ENCODE measurements at regions not wholly inside any gene's neighbourhood (a gene's known extent, or its start where the extent isn't known, plus 50 kb on each side); places are given as distances from the start of the nearest gene placed in this dataset.

DNA sequence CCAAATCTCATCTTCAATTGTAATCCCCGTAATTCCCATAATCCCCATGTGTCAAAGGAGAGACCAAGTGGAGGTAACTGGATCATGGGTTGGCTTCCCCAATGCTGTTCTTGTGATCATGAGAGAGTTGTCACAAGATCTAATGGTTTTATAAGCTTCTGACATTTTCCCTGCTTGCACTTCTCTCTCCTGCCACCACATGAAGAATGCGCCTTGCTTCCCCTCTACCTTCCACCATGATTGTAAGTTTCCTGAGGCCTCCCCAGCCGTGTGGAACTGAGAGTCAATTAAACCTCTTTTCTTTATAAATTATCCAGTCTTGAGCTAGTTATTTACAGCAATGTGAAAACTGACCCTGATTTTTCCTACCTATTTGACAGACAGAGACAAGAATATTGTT is 162.5 kb upstream of the SYT6 start:
- no peak overlapping the region for H2AFZ ChIP-seq (ENCODE audit: low read depth, low read length)
- no peaks in the 10 kb centered on the region for H3K79me2 ChIP-seq (replicated peaks; ENCODE audit: insufficient read depth, low read length)
- H3K27me3 ChIP-seq (ENCODE audit: insufficient read depth, low read depth, low read length), result no peaks in the 10 kb centered on the region
- no peaks in the 10 kb centered on the region for H3K9me3 ChIP-seq (ENCODE audit: low read length)
- TF ChIP-seq TAF1 (IDR thresholded peaks at IDR 0.05; ENCODE audit: low read depth), result no peak
- no peak for TF ChIP-seq SMC3 (conservative IDR thresholded peaks at IDR 0.05; ENCODE audit: poor library complexity)
- TF ChIP-seq REST (IDR thresholded peaks at IDR 0.05; ENCODE audit: borderline replicate concordance), result no peak
- TF ChIP-seq POLR2AphosphoS5 (IDR thresholded peaks at IDR 0.05), result no peak
- no peak for TF ChIP-seq EP300 (conservative IDR thresholded peaks at IDR 0.05; ENCODE audit: poor library complexity, severe bottlenecking)
- TF ChIP-seq, protein P1, sequence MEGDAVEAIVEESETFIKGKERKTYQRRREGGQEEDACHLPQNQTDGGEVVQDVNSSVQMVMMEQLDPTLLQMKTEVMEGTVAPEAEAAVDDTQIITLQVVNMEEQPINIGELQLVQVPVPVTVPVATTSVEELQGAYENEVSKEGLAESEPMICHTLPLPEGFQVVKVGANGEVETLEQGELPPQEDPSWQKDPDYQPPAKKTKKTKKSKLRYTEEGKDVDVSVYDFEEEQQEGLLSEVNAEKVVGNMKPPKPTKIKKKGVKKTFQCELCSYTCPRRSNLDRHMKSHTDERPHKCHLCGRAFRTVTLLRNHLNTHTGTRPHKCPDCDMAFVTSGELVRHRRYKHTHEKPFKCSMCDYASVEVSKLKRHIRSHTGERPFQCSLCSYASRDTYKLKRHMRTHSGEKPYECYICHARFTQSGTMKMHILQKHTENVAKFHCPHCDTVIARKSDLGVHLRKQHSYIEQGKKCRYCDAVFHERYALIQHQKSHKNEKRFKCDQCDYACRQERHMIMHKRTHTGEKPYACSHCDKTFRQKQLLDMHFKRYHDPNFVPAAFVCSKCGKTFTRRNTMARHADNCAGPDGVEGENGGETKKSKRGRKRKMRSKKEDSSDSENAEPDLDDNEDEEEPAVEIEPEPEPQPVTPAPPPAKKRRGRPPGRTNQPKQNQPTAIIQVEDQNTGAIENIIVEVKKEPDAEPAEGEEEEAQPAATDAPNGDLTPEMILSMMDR (IDR thresholded peaks at IDR 0.05; ENCODE audit: poor library complexity, severe bottlenecking), result no peak
- TF ChIP-seq EZH2 (IDR thresholded peaks at IDR 0.05; ENCODE audit: borderline replicate concordance, insufficient read depth, low read length, poor library complexity, severe bottlenecking), result no peak
- TF ChIP-seq MXI1 (conservative IDR thresholded peaks at IDR 0.05; ENCODE audit: poor library complexity, severe bottlenecking), result no peak
- no peak for TF ChIP-seq RAD21 (conservative IDR thresholded peaks at IDR 0.05)
- H3F3A ChIP-seq (ENCODE audit: insufficient read depth, low read length, poor library complexity, severe bottlenecking), result no peaks in the 10 kb centered on the region
- no peak overlapping the region for H3K9ac ChIP-seq (ENCODE audit: low read length)
- H3K4me3 ChIP-seq (ENCODE audit: low read length), result no peak overlapping the region
- H3K27ac ChIP-seq (ENCODE audit: low read length), result no peak overlapping the region
- H3K4me2 ChIP-seq (ENCODE audit: low read length), result no peak overlapping the region
- no peaks in the 10 kb centered on the region for H4K20me1 ChIP-seq (ENCODE audit: insufficient read depth)
- no peaks in the 10 kb centered on the region for H3K9me2 ChIP-seq (ENCODE audit: insufficient read depth, low read length)
- H3K36me3 ChIP-seq (ENCODE audit: insufficient read depth, low read length), result no peaks in the 10 kb centered on the region

DNA sequence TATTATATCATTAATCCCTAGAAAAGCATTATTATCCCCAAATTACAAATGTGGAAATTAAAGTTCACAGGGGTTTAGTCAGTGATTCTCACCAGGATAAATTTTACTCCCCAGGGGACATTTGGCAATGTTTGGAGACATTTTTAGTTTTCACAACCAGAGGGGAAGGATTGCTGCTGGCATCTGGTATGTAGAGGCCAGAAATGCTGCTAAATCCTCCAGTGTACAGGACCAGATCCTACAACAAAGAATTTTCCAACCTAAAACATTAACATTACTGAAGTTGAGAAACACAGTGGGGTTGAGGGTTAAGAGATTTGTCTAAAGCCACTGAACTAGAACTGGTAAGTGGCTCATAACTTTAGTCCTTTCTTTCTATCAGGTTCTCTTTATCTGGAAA is 162.0 kb upstream of the SYT6 start:
- H3K27ac ChIP-seq (ENCODE audit: low read length), result no peak overlapping the region
- no peaks in the 10 kb centered on the region for H4K20me1 ChIP-seq (ENCODE audit: insufficient read depth)
- no peak overlapping the region for H3K4me3 ChIP-seq (ENCODE audit: low read length)
- H3K4me2 ChIP-seq (ENCODE audit: low read length), result no peak overlapping the region
- no peaks in the 10 kb centered on the region for H3K79me2 ChIP-seq (replicated peaks; ENCODE audit: insufficient read depth, low read length)
- H2AFZ ChIP-seq (ENCODE audit: low read depth, low read length), result no peak overlapping the region
- TF ChIP-seq RAD21 (conservative IDR thresholded peaks at IDR 0.05) (no peak), REST (IDR thresholded peaks at IDR 0.05; ENCODE audit: borderline replicate concordance) (no peak), SMC3 (conservative IDR thresholded peaks at IDR 0.05; ENCODE audit: poor library complexity) (no peak)
- no peaks in the 10 kb centered on the region for H3K9me3 ChIP-seq (ENCODE audit: low read length)
- H3F3A ChIP-seq (ENCODE audit: insufficient read depth, low read length, poor library complexity, severe bottlenecking), result no peaks in the 10 kb centered on the region
- no peaks in the 10 kb centered on the region for H3K27me3 ChIP-seq (ENCODE audit: insufficient read depth, low read depth, low read length)
- H3K9ac ChIP-seq (ENCODE audit: low read length), result no peak overlapping the region
- H3K9me2 ChIP-seq (ENCODE audit: insufficient read depth, low read length), result no peaks in the 10 kb centered on the region
- no peaks in the 10 kb centered on the region for H3K36me3 ChIP-seq (ENCODE audit: insufficient read depth, low read length)
